WTC11 (cell line): ENCODE measurements at regions not wholly inside any gene's neighbourhood (a gene's known extent, or its start where the extent isn't known, plus 50 kb on each side); places are given as distances from the start of the nearest gene placed in this dataset.

Experiments used
- AFF4 ChIP-seq: sonication (generic); formaldehyde crosslinking; IDR thresholded peaks from 2 replicates; pipeline ENCODE4 v1.8.1; 2023; ENCODE audit warnings: mild to moderate bottlenecking, missing genetic modification reagents, borderline replicate concordance
- CTCF ChIP-seq: fragments of 200-600 bp; IDR thresholded peaks from 2 replicates; pipeline ENCODE4 v1.8.0; 2022; ENCODE audit warnings: antibody characterized with exemption
- FOXP1 ChIP-seq: sonication (generic); formaldehyde crosslinking; IDR thresholded peaks from 2 replicates; pipeline ENCODE4 v1.8.0; 2022; ENCODE audit warnings: missing genetic modification reagents, mild to moderate bottlenecking, moderate library complexity, borderline replicate concordance
- NR2C2 ChIP-seq: sonication (generic); formaldehyde crosslinking; IDR thresholded peaks from 2 replicates; pipeline ENCODE4 v1.8.0; 2022; ENCODE audit warnings: mild to moderate bottlenecking, missing genetic modification reagents
- TCF7 ChIP-seq: sonication (generic); formaldehyde crosslinking; IDR thresholded peaks from 2 replicates; pipeline ENCODE4 v1.8.0; 2022; ENCODE audit warnings: mild to moderate bottlenecking, low read depth, missing genetic modification reagents, moderate library complexity
- USF1 ChIP-seq: sonication (generic); formaldehyde crosslinking; IDR thresholded peaks from 2 replicates; pipeline ENCODE4 v1.8.0; 2022; ENCODE audit warnings: mild to moderate bottlenecking, missing genetic modification reagents
- ZNF423 ChIP-seq: fragments of 250-450 bp; sonication (Bioruptor Pico); IDR thresholded peaks from 2 replicates; pipeline ENCODE4 v2.1.2; 2022; ENCODE audit warnings: mild to moderate bottlenecking, moderate library complexity

GRCh38 chr19:31600731-31601295, 251.6 kb upstream of the TSHZ3 start:
- no peak for TF ChIP-seq CTCF
- no peak for TF ChIP-seq TCF7
- no peak for TF ChIP-seq USF1 (CRISPR knock-in tag)
- TF ChIP-seq ZNF423 (CRISPR knock-in tag) = no peak
- TF ChIP-seq AFF4 (CRISPR knock-in tag) = no peak
- TF ChIP-seq NR2C2 (CRISPR knock-in tag) = no peak
- no peak for TF ChIP-seq FOXP1
